ENCODE measurements at regions not wholly inside any gene's neighbourhood (a gene's known extent, or its start where the extent isn't known, plus 50 kb on each side); places are given as distances from the start of the nearest gene placed in this dataset.

DNA sequence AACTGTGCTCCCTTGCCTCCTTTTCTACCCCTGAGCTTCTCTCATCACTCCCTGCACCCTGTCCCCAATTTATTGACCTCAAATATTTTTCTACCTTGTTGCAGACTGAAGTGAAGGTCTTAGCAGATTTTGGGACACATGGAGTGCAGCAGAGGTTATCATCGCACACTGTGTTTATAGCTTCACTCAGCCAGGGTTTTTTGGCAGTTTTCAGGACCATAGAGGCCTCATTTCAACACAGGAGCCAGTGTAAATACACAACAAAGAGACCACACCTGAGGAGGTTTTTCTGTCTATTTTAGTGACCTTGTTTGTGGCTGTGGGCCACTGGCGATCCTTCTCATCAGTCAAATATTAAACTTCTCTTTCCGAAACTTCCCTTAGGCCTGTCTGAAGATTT, 457.1 kb downstream of the SPRY1 start:
- Histone ChIP-seq H3K4me1 (ENCODE audit: control insufficient read depth, extremely low read depth, insufficient read depth, low read length) (no peaks in the 10 kb centered on the region), H3K27ac (ENCODE audit: control insufficient read depth, insufficient read depth, low read length) (no peak overlapping the region), H3K9ac (ENCODE audit: control insufficient read depth, extremely low read depth, insufficient read depth, low read length) (no peak overlapping the region), H3K36me3 (ENCODE audit: control insufficient read depth in 2 of 2, extremely low read depth in 1 of 2, insufficient read depth in 2 of 2, low read length in 2 of 2) (no peaks in the 10 kb centered on the region), H3K27me3 (ENCODE audit: control insufficient read depth, extremely low read depth, insufficient read depth, low read length) (no peaks in the 10 kb centered on the region), H2AFZ (ENCODE audit: control insufficient read depth, low read length) (no peak overlapping the region), H3K9me1 (ENCODE audit: control insufficient read depth, extremely low read depth, insufficient read depth, low read length) (no peaks in the 10 kb centered on the region), H4K20me1 (ENCODE audit: control insufficient read depth, extremely low read depth, insufficient read depth, low read length) (no peaks in the 10 kb centered on the region), H3K4me3 (ENCODE audit: control insufficient read depth in 2 of 3, extremely low read depth in 1 of 3, insufficient read depth in 2 of 3, low read depth in 1 of 3, low read length in 3 of 3) (no peak overlapping the region), H3K4me2 (ENCODE audit: control insufficient read depth, extremely low read depth, insufficient read depth, low read depth, low read length) (no peak overlapping the region), H3K79me2 (ENCODE audit: control insufficient read depth, insufficient read depth, low read length) (no peaks in the 10 kb centered on the region), H3K9me3 (ENCODE audit: control insufficient read depth, low read depth, low read length) (no peaks in the 10 kb centered on the region)
- FAIRE-seq = no peak
- TF ChIP-seq, protein P1, sequence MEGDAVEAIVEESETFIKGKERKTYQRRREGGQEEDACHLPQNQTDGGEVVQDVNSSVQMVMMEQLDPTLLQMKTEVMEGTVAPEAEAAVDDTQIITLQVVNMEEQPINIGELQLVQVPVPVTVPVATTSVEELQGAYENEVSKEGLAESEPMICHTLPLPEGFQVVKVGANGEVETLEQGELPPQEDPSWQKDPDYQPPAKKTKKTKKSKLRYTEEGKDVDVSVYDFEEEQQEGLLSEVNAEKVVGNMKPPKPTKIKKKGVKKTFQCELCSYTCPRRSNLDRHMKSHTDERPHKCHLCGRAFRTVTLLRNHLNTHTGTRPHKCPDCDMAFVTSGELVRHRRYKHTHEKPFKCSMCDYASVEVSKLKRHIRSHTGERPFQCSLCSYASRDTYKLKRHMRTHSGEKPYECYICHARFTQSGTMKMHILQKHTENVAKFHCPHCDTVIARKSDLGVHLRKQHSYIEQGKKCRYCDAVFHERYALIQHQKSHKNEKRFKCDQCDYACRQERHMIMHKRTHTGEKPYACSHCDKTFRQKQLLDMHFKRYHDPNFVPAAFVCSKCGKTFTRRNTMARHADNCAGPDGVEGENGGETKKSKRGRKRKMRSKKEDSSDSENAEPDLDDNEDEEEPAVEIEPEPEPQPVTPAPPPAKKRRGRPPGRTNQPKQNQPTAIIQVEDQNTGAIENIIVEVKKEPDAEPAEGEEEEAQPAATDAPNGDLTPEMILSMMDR (optimal IDR thresholded peaks at IDR 0.05 in 1 of 3, IDR thresholded peaks at IDR 0.05 in 1 of 3, conservative IDR thresholded peaks at IDR 0.05 in 1 of 3; ENCODE audit: extremely low read depth in 1 of 3, insufficient read depth in 2 of 3, low read length in 3 of 3) = no peak
- TF ChIP-seq EZH2 (IDR thresholded peaks at IDR 0.05; ENCODE audit: low read length) = no peak
- DNase-seq (ENCODE audit: low read depth, low spot score) = no peak
- dilution Hi-C loops (cut with MboI; ENCODE audit: extremely low pct_ligation_motif_present, low sequenced_read_pairs) = no loop called here

GRCh38 chr4:123856689-123857545, 460.3 kb downstream of the SPRY1 start:
- DNase-seq (ENCODE audit: low read depth, low spot score) = no peak
- no peaks in the 10 kb centered on the region for H3K79me2 ChIP-seq (ENCODE audit: control insufficient read depth, insufficient read depth, low read length)
- no peaks in the 10 kb centered on the region for H3K27me3 ChIP-seq (ENCODE audit: control insufficient read depth, extremely low read depth, insufficient read depth, low read length)
- dilution Hi-C loops (cut with MboI; ENCODE audit: extremely low pct_ligation_motif_present, low sequenced_read_pairs) = no loop called here
- no peak for FAIRE-seq
- H4K20me1 ChIP-seq (ENCODE audit: control insufficient read depth, extremely low read depth, insufficient read depth, low read length) = no peaks in the 10 kb centered on the region
- no peaks in the 10 kb centered on the region for H3K4me1 ChIP-seq (ENCODE audit: control insufficient read depth, extremely low read depth, insufficient read depth, low read length)
- no peak overlapping the region for H3K27ac ChIP-seq (ENCODE audit: control insufficient read depth, insufficient read depth, low read length)
- no peaks in the 10 kb centered on the region for H3K36me3 ChIP-seq (ENCODE audit: control insufficient read depth in 2 of 2, extremely low read depth in 1 of 2, insufficient read depth in 2 of 2, low read length in 2 of 2)
- no peak for TF ChIP-seq EZH2 (IDR thresholded peaks at IDR 0.05; ENCODE audit: low read length)
- TF ChIP-seq, protein P1 (optimal IDR thresholded peaks at IDR 0.05 in 1 of 3, IDR thresholded peaks at IDR 0.05 in 1 of 3, conservative IDR thresholded peaks at IDR 0.05 in 1 of 3; ENCODE audit: extremely low read depth in 1 of 3, insufficient read depth in 2 of 3, low read length in 3 of 3) = no peak
- H2AFZ ChIP-seq (ENCODE audit: control insufficient read depth, low read length) = peak overlapping the region; percentile 34
- no peak overlapping the region for H3K9ac ChIP-seq (ENCODE audit: control insufficient read depth, extremely low read depth, insufficient read depth, low read length)
- no peaks in the 10 kb centered on the region for H3K9me1 ChIP-seq (ENCODE audit: control insufficient read depth, extremely low read depth, insufficient read depth, low read length)
- H3K4me2 ChIP-seq (ENCODE audit: control insufficient read depth, extremely low read depth, insufficient read depth, low read depth, low read length) = no peak overlapping the region
- no peak overlapping the region for H3K4me3 ChIP-seq (ENCODE audit: control insufficient read depth in 2 of 3, extremely low read depth in 1 of 3, insufficient read depth in 2 of 3, low read depth in 1 of 3, low read length in 3 of 3)
- no peaks in the 10 kb centered on the region for H3K9me3 ChIP-seq (ENCODE audit: control insufficient read depth, low read depth, low read length)
